Activated naive CD8-positive, alpha-beta T cell (primary cell): ENCODE measurements at regions not wholly inside any gene's neighbourhood (a gene's known extent, or its start where the extent isn't known, plus 50 kb on each side); places are given as distances from the start of the nearest gene placed in this dataset.

Source experiments
- H3K27ac Mint-ChIP-seq: one replicate; pipeline ENCODE4 v1.8.0; 2021; ENCODE audit warnings: mixed read lengths
- H3K27me3 Mint-ChIP-seq: one replicate; pipeline ENCODE4 v1.8.0; 2021; ENCODE audit warnings: mixed read lengths
- H3K36me3 Mint-ChIP-seq: one replicate; pipeline ENCODE4 v1.8.0; 2021; ENCODE audit warnings: mixed read lengths
- H3K4me1 Mint-ChIP-seq: one replicate; pipeline ENCODE4 v1.8.0; 2021; ENCODE audit warnings: low read depth, mixed read lengths
- H3K4me3 Mint-ChIP-seq: one replicate; pipeline ENCODE4 v1.8.0; 2021; ENCODE audit warnings: mild to moderate bottlenecking, mixed read lengths
- H3K9me3 Mint-ChIP-seq: one replicate; pipeline ENCODE4 v1.8.0; 2021; ENCODE audit warnings: low read depth, mixed read lengths

DNA sequence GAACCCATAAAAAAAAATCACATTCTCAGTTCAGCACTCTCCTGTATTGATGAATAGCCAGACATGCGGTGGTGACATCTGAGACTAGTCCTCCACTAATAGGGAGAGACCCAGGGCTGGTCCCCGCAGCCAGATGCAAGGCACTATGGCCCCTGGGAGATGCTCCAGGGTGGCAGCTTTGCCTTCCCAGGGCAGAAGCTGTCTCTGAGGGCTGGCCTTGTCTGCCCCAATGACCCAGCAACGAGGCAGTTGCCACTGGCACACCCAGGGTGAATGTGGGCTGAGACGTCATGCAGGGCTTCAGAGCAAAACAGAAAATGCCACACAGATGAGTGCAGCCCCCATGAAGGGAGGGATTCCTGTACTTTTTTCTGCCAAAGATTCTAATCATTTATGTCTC, 50.1 kb upstream of the GDF10 start:
- no peak overlapping the region for H3K27ac Mint-ChIP-seq
- H3K4me1 Mint-ChIP-seq: peaks cover 17% of the 10 kb centered on the region
- H3K27me3 Mint-ChIP-seq: no peaks in the 10 kb centered on the region
- no peaks in the 10 kb centered on the region for H3K36me3 Mint-ChIP-seq
- H3K4me3 Mint-ChIP-seq: no peak overlapping the region
- H3K9me3 Mint-ChIP-seq: no peaks in the 10 kb centered on the region
